Upper lobe of right lung (tissue), 1 donor: ENCODE measurements at regions not wholly inside any gene's neighbourhood (a gene's known extent, or its start where the extent isn't known, plus 50 kb on each side); places are given as distances from the start of the nearest gene placed in this dataset.

Experiments used
- ATAC-seq: fragments of 200-7000 bp; cut with Tn5 transposase; one replicate; pipeline ENCODE4 v1.9.1; 2020; ENCODE audit warnings: mild to moderate bottlenecking, moderate library complexity
- DNase-seq: peaks from one replicate; pipeline ENCODE4 v3.0.0-alpha.2; 2020
- H3K27ac ChIP-seq: fragments of 200-600 bp; one replicate; pipeline ENCODE4 v1.8.0; 2022
- H3K27me3 ChIP-seq: fragments of 200-600 bp; one replicate; pipeline ENCODE4 v1.8.0; 2022; ENCODE audit warnings: mild to moderate bottlenecking
- H3K36me3 ChIP-seq: fragments of 200-600 bp; one replicate; pipeline ENCODE4 v1.8.0; 2022
- H3K4me1 ChIP-seq: fragments of 200-600 bp; one replicate; pipeline ENCODE4 v1.8.0; 2022
- H3K4me3 ChIP-seq: fragments of 200-600 bp; one replicate; pipeline ENCODE4 v1.8.0; 2022; ENCODE audit warnings: mild to moderate bottlenecking
- H3K9me3 ChIP-seq: fragments of 200-600 bp; one replicate; pipeline ENCODE4 v1.8.0; 2022
- CTCF ChIP-seq: fragments of 200-600 bp; IDR thresholded peaks from one replicate; pipeline ENCODE4 v1.8.0; 2022; ENCODE audit warnings: antibody characterized with exemption
- intact Hi-C: fragments of 100-400 bp; cut with DNase I; formaldehyde crosslinking; loops from one replicate; pipeline ENCODE4 v1.11.0; 2022
- donor health status: DM: no; HTN: yes; CAD: no; lungs with severe emphysema.

GRCh38 chr1:62952596-62952995 lies 168.7 kb downstream of the ATG4C start:
- no peak for TF ChIP-seq CTCF
- no peaks in the 10 kb centered on the region for H3K36me3 ChIP-seq
- no peak overlapping the region for H3K4me3 ChIP-seq
- H3K27me3 ChIP-seq = peaks cover 6% of the 10 kb centered on the region
- H3K9me3 ChIP-seq = no peaks in the 10 kb centered on the region
- no peaks in the 10 kb centered on the region for H3K4me1 ChIP-seq
- ATAC-seq = no peak
- H3K27ac ChIP-seq = no peak overlapping the region
- DNase-seq = no peak
- intact Hi-C loops = no loop called here

GRCh38 chr1:62953633-62954032 lies 169.7 kb downstream of the ATG4C start:
- no peak for TF ChIP-seq CTCF
- Histone ChIP-seq H3K4me3 (no peak overlapping the region), H3K36me3 (no peaks in the 10 kb centered on the region), H3K27me3 (peaks cover 6% of the 10 kb centered on the region), H3K4me1 (no peaks in the 10 kb centered on the region), H3K9me3 (no peaks in the 10 kb centered on the region), H3K27ac (no peak overlapping the region)
- DNase-seq = no peak
- intact Hi-C loops = no loop called here
- no peak for ATAC-seq

- H3K36me3 ChIP-seq = no peaks in the 10 kb centered on the region
- TF ChIP-seq CTCF = no peak
- no peak for ATAC-seq
- no peaks in the 10 kb centered on the region for H3K4me1 ChIP-seq
- no peaks in the 10 kb centered on the region for H3K9me3 ChIP-seq
- peaks cover 6% of the 10 kb centered on the region for H3K27me3 ChIP-seq
- DNase-seq = no peak
- intact Hi-C loops = no loop called here
- no peak overlapping the region for H3K4me3 ChIP-seq
- no peak overlapping the region for H3K27ac ChIP-seq
Measured at GRCh38 chr1:62954758-62955157, 170.8 kb downstream of the ATG4C start.

- H3K27me3 ChIP-seq = peaks cover 6% of the 10 kb centered on the region
- H3K4me3 ChIP-seq = no peak overlapping the region
- no peaks in the 10 kb centered on the region for H3K36me3 ChIP-seq
- H3K27ac ChIP-seq = no peak overlapping the region
- ATAC-seq (no peak), DNase-seq (no peak)
- TF ChIP-seq CTCF = no peak
- H3K4me1 ChIP-seq = no peaks in the 10 kb centered on the region
- H3K9me3 ChIP-seq = no peaks in the 10 kb centered on the region
- intact Hi-C loops = no loop called here
Measured at GRCh38 chr1:62955666-62956065, 171.7 kb downstream of the ATG4C start.

GRCh38 chr1:62962014-62962812 lies 178.3 kb downstream of the ATG4C start:
- Histone ChIP-seq H3K4me3 (no peak overlapping the region), H3K36me3 (no peaks in the 10 kb centered on the region), H3K4me1 (no peaks in the 10 kb centered on the region), H3K27me3 (no peaks in the 10 kb centered on the region), H3K27ac (no peak overlapping the region), H3K9me3 (no peaks in the 10 kb centered on the region)
- TF ChIP-seq CTCF = no peak
- DNase-seq (no peak), ATAC-seq (no peak)
- intact Hi-C loops = no loop called here
